NCI-H1436 treated with DMSO at 0.1 percent for 48 hours (cell line): ENCODE measurements at regions not wholly inside any gene's neighbourhood (a gene's known extent, or its start where the extent isn't known, plus 50 kb on each side); places are given as distances from the start of the nearest gene placed in this dataset.
"Not testable (repeated sequence)": the region's sequence is repeated elsewhere in the genome, so short reads cannot be mapped to it uniquely, and the experiment has no call there.

ENCODE experiments used
- DNase-seq: peaks from one replicate; lab custom pipeline; 2025; lab: John Stamatoyannopoulos, UW

- DNase-seq: no peak
These were observed 196.5 kb downstream of the ZNF608 start for GRCh38 chr5:124549891-124550436.

- no peak for DNase-seq
These were observed 199.8 kb downstream of the ZNF608 start for GRCh38 chr5:124546643-124547042.

GRCh38 chr5:124544366-124545055, 201.9 kb downstream of the ZNF608 start:
- no peak for DNase-seq

- no peak for DNase-seq
These were observed 207.5 kb downstream of the ZNF608 start for GRCh38 chr5:124538931-124539330.

- DNase-seq: no peak
These were observed 208.2 kb downstream of the ZNF608 start for GRCh38 chr5:124538191-124538590.

- DNase-seq: no peak
These were observed 208.9 kb downstream of the ZNF608 start for GRCh38 chr5:124537522-124537921.

GRCh38 chr5:124537107-124537506, 209.3 kb downstream of the ZNF608 start:
- no peak for DNase-seq

- no peak for DNase-seq
These were observed 210.1 kb downstream of the ZNF608 start for GRCh38 chr5:124536333-124536732.

GRCh38 chr5:124530916-124531315, 215.5 kb downstream of the ZNF608 start:
- no peak for DNase-seq

GRCh38 chr5:124528838-124529237, 217.6 kb downstream of the ZNF608 start:
- DNase-seq: no peak

GRCh38 chr5:124527220-124527991, 219.0 kb downstream of the ZNF608 start:
- no peak for DNase-seq

GRCh38 chr5:124526079-124526478, 220.4 kb downstream of the ZNF608 start:
- not testable (repeated sequence) for DNase-seq

GRCh38 chr5:124524552-124525232, 221.7 kb downstream of the ZNF608 start:
- no peak for DNase-seq

- DNase-seq: no peak
These were observed 222.5 kb downstream of the ZNF608 start for GRCh38 chr5:124523897-124524296.

- DNase-seq: no peak
These were observed 223.4 kb downstream of the ZNF608 start for GRCh38 chr5:124522992-124523391.

- no peak for DNase-seq
These were observed 224.8 kb downstream of the ZNF608 start for GRCh38 chr5:124521461-124522230.

- DNase-seq: no peak
These were observed 227.0 kb downstream of the ZNF608 start for GRCh38 chr5:124519396-124519795.

GRCh38 chr5:124516567-124516966, 229.9 kb downstream of the ZNF608 start:
- no peak for DNase-seq

GRCh38 chr5:124515497-124516245, 230.8 kb downstream of the ZNF608 start:
- no peak for DNase-seq

- DNase-seq: no peak
These were observed 231.5 kb downstream of the ZNF608 start for GRCh38 chr5:124514956-124515355.
